ENCODE measurements at regions not wholly inside any gene's neighbourhood (a gene's known extent, or its start where the extent isn't known, plus 50 kb on each side); places are given as distances from the start of the nearest gene placed in this dataset.

DNA sequence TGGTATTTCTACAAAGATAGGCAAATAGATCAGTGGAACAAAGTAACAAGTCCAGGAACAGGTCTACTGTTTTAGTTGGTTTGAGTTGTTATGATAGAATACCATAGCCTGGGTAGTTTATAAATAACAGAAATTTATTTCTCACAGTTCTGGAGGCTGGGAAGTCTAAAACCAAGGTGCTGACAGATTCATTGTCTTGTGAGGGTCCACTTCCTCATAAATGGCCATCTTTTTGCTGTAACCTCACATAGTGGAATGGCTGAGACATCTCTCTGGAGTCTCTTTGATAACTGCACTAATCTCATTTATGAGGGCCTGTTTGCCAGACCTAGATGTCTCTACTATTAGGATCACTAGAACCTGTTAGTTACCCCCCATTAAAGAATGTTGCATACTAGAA lies 152.3 kb upstream of the MYRIP start:
- intact Hi-C loops (cut with micrococcal nuclease): no loop called here
- TF ChIP-seq, protein P1, sequence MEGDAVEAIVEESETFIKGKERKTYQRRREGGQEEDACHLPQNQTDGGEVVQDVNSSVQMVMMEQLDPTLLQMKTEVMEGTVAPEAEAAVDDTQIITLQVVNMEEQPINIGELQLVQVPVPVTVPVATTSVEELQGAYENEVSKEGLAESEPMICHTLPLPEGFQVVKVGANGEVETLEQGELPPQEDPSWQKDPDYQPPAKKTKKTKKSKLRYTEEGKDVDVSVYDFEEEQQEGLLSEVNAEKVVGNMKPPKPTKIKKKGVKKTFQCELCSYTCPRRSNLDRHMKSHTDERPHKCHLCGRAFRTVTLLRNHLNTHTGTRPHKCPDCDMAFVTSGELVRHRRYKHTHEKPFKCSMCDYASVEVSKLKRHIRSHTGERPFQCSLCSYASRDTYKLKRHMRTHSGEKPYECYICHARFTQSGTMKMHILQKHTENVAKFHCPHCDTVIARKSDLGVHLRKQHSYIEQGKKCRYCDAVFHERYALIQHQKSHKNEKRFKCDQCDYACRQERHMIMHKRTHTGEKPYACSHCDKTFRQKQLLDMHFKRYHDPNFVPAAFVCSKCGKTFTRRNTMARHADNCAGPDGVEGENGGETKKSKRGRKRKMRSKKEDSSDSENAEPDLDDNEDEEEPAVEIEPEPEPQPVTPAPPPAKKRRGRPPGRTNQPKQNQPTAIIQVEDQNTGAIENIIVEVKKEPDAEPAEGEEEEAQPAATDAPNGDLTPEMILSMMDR (IDR thresholded peaks at IDR 0.05): no peak
- TF ChIP-seq EZH2 (IDR thresholded peaks at IDR 0.05; ENCODE audit: borderline replicate concordance, insufficient read depth, low read depth, low read length, poor library complexity, severe bottlenecking): no peak
- Histone ChIP-seq H3K27me3 (replicated peaks in 1 of 4; ENCODE audit: control extremely low read depth in 1 of 4, control insufficient read depth in 3 of 4, insufficient read depth in 4 of 4, low read length in 3 of 4) (no peaks in the 10 kb centered on the region), H3K9me3 (ENCODE audit: control extremely low read depth in 1 of 3, control insufficient read depth in 2 of 3, insufficient read depth in 1 of 3, low read length in 2 of 3) (no peaks in the 10 kb centered on the region), H4K20me1 (ENCODE audit: control insufficient read depth, insufficient read depth, low read length, poor library complexity, severe bottlenecking) (no peaks in the 10 kb centered on the region), H3K4me3 (ENCODE audit: control extremely low read depth in 1 of 5, extremely low read depth in 1 of 5, insufficient read depth in 1 of 5, low read depth in 2 of 5, low read length in 4 of 5) (no peak overlapping the region), H3K79me2 (ENCODE audit: control insufficient read depth, insufficient read depth, low read length) (no peaks in the 10 kb centered on the region), H3K36me3 (replicated peaks in 1 of 2; ENCODE audit: control extremely low read depth in 1 of 2, control insufficient read depth in 1 of 2, extremely low read depth in 1 of 2, insufficient read depth in 2 of 2, low read length in 1 of 2) (no peaks in the 10 kb centered on the region), H3K4me2 (replicated peaks; ENCODE audit: low read depth, low read length, poor library complexity, severe bottlenecking) (no peak overlapping the region), H2AFZ (ENCODE audit: insufficient read depth, low read depth, low read length, poor library complexity, severe bottlenecking) (no peak overlapping the region), H3K27ac (ENCODE audit: low read length in 2 of 2) (no peak overlapping the region), H3K4me1 (ENCODE audit: control insufficient read depth in 2 of 2, insufficient read depth in 2 of 2, low read length in 2 of 2) (no peaks in the 10 kb centered on the region), H3K9ac (ENCODE audit: low read length) (no peak overlapping the region)
- ChIA-PET CTCF (no interaction called here), POLR2A (no interaction called here)
- peaks cover 13% of the 10 kb centered on the region for H3K27me3 Mint-ChIP-seq
- no peak overlapping the region for H3K4me3 Mint-ChIP-seq
- H3K4me1 Mint-ChIP-seq: no peaks in the 10 kb centered on the region
- no peak overlapping the region for H3K27ac Mint-ChIP-seq
- no peaks in the 10 kb centered on the region for H3K9me3 Mint-ChIP-seq (ENCODE audit: insufficient read depth)
- ATAC-seq (ENCODE audit: low read depth): no peak
- no peak for DNase-seq

DNA sequence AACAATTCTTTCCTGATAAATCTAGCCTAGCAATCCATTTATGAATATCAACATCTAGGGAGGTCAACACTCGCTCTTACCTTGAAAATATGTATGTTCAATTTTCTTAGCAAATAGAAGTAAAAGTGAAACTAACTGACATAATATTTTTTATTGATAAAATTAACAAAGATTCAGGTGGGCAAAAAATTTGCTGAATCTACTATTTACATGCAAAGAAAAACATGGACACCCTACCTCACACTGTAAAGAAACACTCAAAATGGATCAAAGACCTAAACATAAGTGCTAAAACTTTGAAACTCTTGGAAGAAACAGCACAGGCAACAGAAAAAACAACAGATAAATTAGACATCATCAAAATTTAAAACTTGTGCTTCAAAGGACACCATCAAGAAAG lies 151.6 kb upstream of the MYRIP start:
- no peaks in the 10 kb centered on the region for H4K20me1 ChIP-seq (ENCODE audit: control insufficient read depth, insufficient read depth, low read length, poor library complexity, severe bottlenecking)
- CTCF ChIA-PET: no interaction called here
- H3K27ac ChIP-seq (ENCODE audit: low read length in 2 of 2): no peak overlapping the region
- H3K4me2 ChIP-seq (replicated peaks; ENCODE audit: low read depth, low read length, poor library complexity, severe bottlenecking): no peak overlapping the region
- H3K27me3 ChIP-seq (replicated peaks in 1 of 4; ENCODE audit: control extremely low read depth in 1 of 4, control insufficient read depth in 3 of 4, insufficient read depth in 4 of 4, low read length in 3 of 4): no peaks in the 10 kb centered on the region
- no peak overlapping the region for H2AFZ ChIP-seq (ENCODE audit: insufficient read depth, low read depth, low read length, poor library complexity, severe bottlenecking)
- POLR2A ChIA-PET: no interaction called here
- H3K36me3 ChIP-seq (replicated peaks in 1 of 2; ENCODE audit: control extremely low read depth in 1 of 2, control insufficient read depth in 1 of 2, extremely low read depth in 1 of 2, insufficient read depth in 2 of 2, low read length in 1 of 2): no peaks in the 10 kb centered on the region
- Mint-ChIP-seq H3K9me3 (ENCODE audit: insufficient read depth) (no peaks in the 10 kb centered on the region), H3K27ac (no peak overlapping the region), H3K4me3 (no peak overlapping the region), H3K27me3 (peaks cover 13% of the 10 kb centered on the region), H3K4me1 (no peaks in the 10 kb centered on the region)
- H3K4me1 ChIP-seq (ENCODE audit: control insufficient read depth in 2 of 2, insufficient read depth in 2 of 2, low read length in 2 of 2): no peaks in the 10 kb centered on the region
- no peak overlapping the region for H3K4me3 ChIP-seq (ENCODE audit: control extremely low read depth in 1 of 5, extremely low read depth in 1 of 5, insufficient read depth in 1 of 5, low read depth in 2 of 5, low read length in 4 of 5)
- ATAC-seq (ENCODE audit: low read depth) (no peak), DNase-seq (no peak)
- no CpG with 5 or more reads among the region's 1 CpG for WGBS (ENCODE audit: insufficient coverage)
- H3K9me3 ChIP-seq (ENCODE audit: control extremely low read depth in 1 of 3, control insufficient read depth in 2 of 3, insufficient read depth in 1 of 3, low read length in 2 of 3): no peaks in the 10 kb centered on the region
- TF ChIP-seq EZH2 (IDR thresholded peaks at IDR 0.05; ENCODE audit: borderline replicate concordance, insufficient read depth, low read depth, low read length, poor library complexity, severe bottlenecking): no peak
- TF ChIP-seq, protein P1 (IDR thresholded peaks at IDR 0.05): no peak
- intact Hi-C loops (cut with micrococcal nuclease): no loop called here
- no peaks in the 10 kb centered on the region for H3K79me2 ChIP-seq (ENCODE audit: control insufficient read depth, insufficient read depth, low read length)
- H3K9ac ChIP-seq (ENCODE audit: low read length): no peak overlapping the region
